ENCODE measurements at regions not wholly inside any gene's neighbourhood (a gene's known extent, or its start where the extent isn't known, plus 50 kb on each side); places are given as distances from the start of the nearest gene placed in this dataset.

- no peak for TF ChIP-seq POLR2A (IDR thresholded peaks at IDR 0.05)
- TF ChIP-seq, protein P1, sequence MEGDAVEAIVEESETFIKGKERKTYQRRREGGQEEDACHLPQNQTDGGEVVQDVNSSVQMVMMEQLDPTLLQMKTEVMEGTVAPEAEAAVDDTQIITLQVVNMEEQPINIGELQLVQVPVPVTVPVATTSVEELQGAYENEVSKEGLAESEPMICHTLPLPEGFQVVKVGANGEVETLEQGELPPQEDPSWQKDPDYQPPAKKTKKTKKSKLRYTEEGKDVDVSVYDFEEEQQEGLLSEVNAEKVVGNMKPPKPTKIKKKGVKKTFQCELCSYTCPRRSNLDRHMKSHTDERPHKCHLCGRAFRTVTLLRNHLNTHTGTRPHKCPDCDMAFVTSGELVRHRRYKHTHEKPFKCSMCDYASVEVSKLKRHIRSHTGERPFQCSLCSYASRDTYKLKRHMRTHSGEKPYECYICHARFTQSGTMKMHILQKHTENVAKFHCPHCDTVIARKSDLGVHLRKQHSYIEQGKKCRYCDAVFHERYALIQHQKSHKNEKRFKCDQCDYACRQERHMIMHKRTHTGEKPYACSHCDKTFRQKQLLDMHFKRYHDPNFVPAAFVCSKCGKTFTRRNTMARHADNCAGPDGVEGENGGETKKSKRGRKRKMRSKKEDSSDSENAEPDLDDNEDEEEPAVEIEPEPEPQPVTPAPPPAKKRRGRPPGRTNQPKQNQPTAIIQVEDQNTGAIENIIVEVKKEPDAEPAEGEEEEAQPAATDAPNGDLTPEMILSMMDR (IDR thresholded peaks at IDR 0.05), result no peak
These were observed 724.0 kb downstream of the LTN1 start for GRCh38 chr21:28268685-28269084.

Measured in uterus (tissue), 2 donors.